HG03439 (cell line): ENCODE measurements at regions not wholly inside any gene's neighbourhood (a gene's known extent, or its start where the extent isn't known, plus 50 kb on each side); places are given as distances from the start of the nearest gene placed in this dataset.

ENCODE experiments used
- ATAC-seq: cut with Tn5 transposase; IDR thresholded peaks from one replicate; pipeline ENCODE4 v1.9.1; 2021; ENCODE audit warnings: mild to moderate bottlenecking, moderate library complexity; ENCODE audit not compliant: unreplicated experiment

DNA sequence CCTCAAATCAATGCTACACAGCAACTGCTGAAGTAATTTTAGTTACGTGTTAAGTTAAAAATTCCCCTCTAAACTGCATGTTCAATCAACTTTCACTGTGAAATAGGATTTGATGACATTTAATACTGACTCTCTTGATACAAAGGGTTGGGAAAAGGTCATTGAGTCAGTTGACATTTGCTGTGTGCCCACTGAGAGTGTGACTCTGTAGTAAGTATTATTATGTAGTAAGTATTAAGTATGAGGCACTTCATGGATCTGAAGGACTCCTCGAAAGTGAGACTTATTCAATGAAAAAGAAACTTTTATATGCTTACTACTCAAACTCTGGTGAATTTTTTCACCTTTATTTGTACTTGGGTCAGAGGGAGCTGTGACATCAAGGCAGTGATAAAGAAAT, 83.1 kb upstream of the S1PR1 start:
- no peak for ATAC-seq

- ATAC-seq: no peak
Observed at GRCh38 chr1:101152633-101153032, 84.2 kb upstream of the S1PR1 start.

DNA sequence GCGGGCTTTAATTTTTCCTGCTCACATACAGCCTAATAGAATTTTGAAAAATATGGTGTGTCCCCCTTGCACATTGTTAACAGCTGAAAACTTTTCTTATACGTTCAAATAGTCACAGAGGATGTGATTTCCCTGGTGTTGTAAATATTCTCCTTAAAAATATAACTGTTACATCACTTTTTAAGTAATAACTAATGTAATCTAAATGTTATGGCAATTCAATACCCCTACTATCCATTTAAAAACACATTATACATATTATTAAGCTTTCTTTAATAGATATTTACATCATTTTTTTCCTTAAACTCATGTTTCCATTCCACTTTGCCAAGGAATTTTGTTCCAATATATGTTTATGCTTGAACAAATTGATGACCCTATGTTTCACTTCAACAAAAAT, 85.5 kb upstream of the S1PR1 start:
- ATAC-seq: no peak

GRCh38 chr1:101150670-101151069, 86.1 kb upstream of the S1PR1 start:
- no peak for ATAC-seq

DNA sequence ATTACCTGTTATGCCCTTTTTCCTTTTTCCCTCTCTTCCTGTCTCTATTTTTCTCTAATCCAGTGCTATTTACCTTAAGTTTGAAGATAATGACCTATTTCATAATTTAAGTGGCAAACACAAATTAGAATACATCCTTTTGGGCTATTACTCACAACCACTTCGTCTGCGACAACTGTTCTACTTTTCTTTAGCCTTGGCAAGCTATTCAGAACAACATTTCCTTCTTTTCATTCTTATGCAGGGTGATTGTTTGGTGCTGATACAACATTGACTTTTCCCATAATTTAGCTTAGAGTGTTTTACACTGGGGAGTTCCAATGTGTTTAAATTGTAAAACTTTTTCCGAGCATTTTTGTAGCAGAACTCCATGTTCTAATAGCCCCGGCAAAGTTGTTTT, 86.6 kb upstream of the S1PR1 start:
- ATAC-seq: no peak

GRCh38 chr1:101148980-101149379, 87.8 kb upstream of the S1PR1 start:
- ATAC-seq: no peak

DNA sequence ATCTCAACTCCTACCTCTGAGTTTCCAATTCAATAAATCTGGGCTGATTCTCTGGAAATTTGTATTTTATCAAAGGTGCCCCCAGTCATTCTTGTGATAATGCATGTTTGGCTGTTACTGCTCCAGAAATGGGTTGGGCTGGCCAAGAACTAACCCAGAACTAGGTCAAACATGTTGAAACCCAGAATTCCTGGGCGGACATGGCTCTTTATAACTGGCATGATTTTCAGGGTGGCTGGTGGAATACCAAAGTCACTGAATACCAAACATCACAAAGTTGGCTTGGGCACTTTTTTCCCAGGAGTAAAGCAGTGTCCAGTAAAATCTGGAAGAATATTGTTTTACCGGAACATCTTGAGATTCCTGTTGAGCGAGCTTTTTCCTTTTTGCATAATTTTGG, 89.4 kb upstream of the S1PR1 start:
- no peak for ATAC-seq

- no peak for ATAC-seq
Observed at GRCh38 chr1:101145449-101145820, 91.4 kb upstream of the S1PR1 start.

DNA sequence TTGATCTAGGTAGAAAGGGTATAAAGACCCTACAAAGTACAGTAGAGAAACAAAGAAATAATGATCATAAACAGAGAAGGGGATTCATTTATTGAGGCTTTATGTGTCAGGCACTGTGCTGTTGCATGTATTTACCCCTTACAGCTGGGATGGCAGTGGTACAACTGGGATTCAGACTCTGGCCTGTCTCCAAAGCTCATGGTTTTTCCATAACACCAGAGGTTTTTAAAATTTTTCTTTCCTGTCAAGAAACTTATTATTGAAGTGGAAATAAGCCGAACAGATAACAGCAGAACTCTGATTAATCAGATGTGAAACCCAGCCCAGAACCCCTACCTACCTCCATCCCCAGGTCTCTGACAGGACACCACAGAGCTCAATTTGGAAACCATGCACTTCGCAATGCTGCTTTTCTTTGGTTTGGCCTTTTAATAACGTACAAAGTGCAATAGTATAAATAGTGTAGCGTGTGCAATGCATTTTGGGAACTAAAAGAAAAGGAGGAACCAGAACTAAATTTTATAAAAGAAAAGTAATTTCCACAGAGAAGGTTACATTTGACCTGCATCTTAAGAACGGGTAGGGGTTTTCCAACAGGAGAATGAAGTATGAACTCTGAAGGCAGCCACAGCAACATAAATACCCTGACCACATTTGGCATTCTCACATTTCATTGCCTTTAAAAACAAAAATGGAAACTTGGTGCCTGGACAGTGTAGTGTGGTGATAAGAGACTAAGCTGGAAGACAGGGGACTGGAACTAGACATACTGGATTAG, 92.0 kb upstream of the S1PR1 start:
- ATAC-seq: no peak

DNA sequence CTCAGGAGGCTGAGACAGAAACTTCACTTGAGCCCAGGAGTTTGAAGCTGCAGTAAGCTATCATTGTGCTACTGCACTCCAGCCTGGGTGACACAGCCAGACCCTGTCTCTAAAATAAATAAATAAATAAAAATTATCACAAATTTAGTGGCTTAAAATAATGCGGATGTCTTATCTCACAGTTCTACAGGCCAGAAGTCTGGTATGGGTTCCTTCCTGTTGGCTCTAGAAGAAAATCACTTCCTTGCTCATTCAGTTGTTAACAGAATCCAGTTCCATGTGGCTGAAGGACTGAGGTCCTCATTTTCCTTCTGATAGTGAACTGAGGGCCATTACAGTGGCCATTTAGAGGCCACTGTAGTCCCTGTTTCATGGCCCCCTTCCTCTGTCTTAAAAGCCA, 94.6 kb upstream of the S1PR1 start:
- ATAC-seq: no peak

DNA sequence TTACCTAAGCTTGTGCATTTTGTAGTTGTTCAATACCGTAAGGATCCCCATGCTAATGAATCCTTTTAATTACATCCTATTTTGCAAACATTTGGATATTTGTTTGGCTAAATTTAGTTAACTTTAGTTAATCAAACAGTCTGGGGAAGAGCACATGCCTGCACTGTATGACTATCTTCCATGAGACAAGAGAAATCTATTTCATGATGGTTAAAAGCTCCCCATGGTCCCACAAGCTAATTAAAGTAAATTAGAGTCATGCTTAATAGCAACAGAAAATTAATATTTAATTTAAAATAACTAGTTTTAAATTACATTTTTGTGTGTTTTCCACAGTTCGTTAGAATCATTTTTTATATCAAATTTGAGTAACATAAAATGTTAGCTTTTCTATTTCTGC, 95.4 kb upstream of the S1PR1 start:
- ATAC-seq: no peak

- no peak for ATAC-seq
Observed at GRCh38 chr1:101139821-101140718, 96.7 kb upstream of the S1PR1 start.

GRCh38 chr1:101139130-101139529, 97.7 kb upstream of the S1PR1 start:
- no peak for ATAC-seq

DNA sequence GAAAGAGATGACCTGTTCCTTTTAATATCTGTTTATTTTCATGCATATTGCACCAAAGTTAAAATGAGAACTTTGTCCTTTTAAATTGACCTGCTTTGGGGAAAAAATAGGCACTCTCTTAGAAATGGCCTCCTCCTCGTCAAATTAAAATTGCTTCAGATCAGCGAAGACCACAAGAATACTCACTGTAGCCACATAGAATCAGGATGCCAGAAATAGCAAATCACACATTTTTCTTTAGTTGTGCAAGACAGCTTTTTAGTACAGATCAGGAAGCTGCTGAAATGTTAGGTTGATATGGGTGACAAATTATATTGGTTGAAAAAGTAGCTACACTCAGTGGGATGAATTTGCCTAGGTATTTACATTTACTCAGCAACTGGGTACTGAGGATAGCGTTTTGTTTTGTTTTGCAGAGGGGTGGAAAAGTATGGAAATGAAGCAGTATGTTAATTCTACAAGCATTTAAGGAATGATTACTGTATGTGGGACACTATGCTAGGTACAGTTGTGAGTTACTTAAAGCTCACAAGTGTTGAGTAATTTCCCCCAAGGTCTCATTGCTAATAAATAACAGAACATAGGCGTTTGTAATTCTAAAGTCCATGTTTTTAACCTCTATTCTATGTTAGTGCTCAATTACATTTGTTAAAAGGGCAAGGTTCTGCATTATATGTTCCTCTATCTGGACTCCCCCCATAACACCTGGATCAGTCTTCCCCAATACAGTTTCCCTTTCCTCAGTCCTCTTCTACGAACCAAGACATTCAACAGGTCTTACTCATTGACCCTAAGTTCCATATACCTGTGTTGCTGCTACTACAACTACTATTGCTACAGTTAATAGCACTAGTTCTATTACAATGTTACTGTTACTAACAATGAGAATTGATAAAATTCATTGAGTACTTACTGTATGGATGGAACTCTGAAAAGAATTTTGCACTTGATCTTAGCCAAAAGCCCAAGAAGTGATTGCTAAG, 99.4 kb upstream of the S1PR1 start:
- no peak for ATAC-seq

DNA sequence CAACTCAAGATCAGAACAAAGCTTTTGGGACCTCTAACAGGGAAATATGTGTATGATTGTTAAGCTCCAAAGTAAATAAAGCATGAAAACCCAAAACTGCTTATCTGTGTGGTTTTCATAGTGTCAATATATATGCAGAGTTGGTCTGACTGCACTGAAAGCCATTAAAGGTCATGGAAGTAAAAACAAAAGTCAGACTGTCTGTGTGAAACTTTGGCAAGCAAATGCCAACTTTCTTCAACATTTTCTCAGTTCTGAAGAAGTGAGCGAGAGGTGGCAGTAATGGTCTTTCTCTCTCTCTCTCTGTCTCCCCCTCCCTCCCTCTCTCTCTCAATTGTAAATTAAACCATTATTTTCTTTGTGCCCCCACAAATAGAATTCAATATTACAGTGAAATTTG, 100.1 kb upstream of the S1PR1 start:
- ATAC-seq: no peak

GRCh38 chr1:101136271-101136670, 100.5 kb upstream of the S1PR1 start:
- ATAC-seq: no peak

- no peak for ATAC-seq
Observed at GRCh38 chr1:101135526-101135925, 101.3 kb upstream of the S1PR1 start.

GRCh38 chr1:101131239-101131843, 105.5 kb upstream of the S1PR1 start:
- no peak for ATAC-seq

GRCh38 chr1:101130673-101131072, 105.1 kb upstream of the DPH5 start:
- ATAC-seq: no peak

- no peak for ATAC-seq
Observed at GRCh38 chr1:101128846-101129245, 103.3 kb upstream of the DPH5 start.
